Colonic mucosa (tissue), 4 donors: ENCODE measurements at regions not wholly inside any gene's neighbourhood (a gene's known extent, or its start where the extent isn't known, plus 50 kb on each side); places are given as distances from the start of the nearest gene placed in this dataset.

Experiments
- DNase-seq: peaks from one replicate; pipeline ENCODE4 v3.0.0-alpha.2; 2020
- H3K27ac ChIP-seq: fragments of 200-600 bp; one replicate; pipeline ENCODE4 v1.8.0; 2021
- H3K27me3 ChIP-seq: fragments of 200-600 bp; one replicate; pipeline ENCODE4 v1.8.0; 2021
- H3K36me3 ChIP-seq: fragments of 200-600 bp; one replicate; pipeline ENCODE4 v1.8.0; 2021
- H3K4me1 ChIP-seq: fragments of 200-600 bp; one replicate; pipeline ENCODE4 v1.8.0; 2021; ENCODE audit warnings: mild to moderate bottlenecking
- H3K4me3 ChIP-seq: fragments of 200-600 bp; one replicate; pipeline ENCODE4 v1.8.0; 2021
- H3K9ac ChIP-seq, 2 donors: one replicate each; pipeline ENCODE4 v1.7.0; 2013; ENCODE audit warnings: control low read depth in 2 of 2, low read depth in 2 of 2, low read length in 2 of 2
- H3K9me3 ChIP-seq: fragments of 200-600 bp; one replicate; pipeline ENCODE4 v1.8.0; 2021
- intact Hi-C: fragments of 100-400 bp; cut with DNase I; formaldehyde crosslinking; loops from one replicate; pipeline ENCODE4 v1.14.1; 2022
- TF ChIP-seq, protein P1 (sequence below): fragments of 200-600 bp; IDR thresholded peaks from one replicate; pipeline ENCODE4 v1.8.0; 2022; ENCODE audit warnings: antibody characterized with exemption, mild to moderate bottlenecking
- donor health status: healthy.
- donor health status: DM: no; HTN: no; CAD: no.
- donor health status: DM: no; HTN: no; CAD: no.

DNA sequence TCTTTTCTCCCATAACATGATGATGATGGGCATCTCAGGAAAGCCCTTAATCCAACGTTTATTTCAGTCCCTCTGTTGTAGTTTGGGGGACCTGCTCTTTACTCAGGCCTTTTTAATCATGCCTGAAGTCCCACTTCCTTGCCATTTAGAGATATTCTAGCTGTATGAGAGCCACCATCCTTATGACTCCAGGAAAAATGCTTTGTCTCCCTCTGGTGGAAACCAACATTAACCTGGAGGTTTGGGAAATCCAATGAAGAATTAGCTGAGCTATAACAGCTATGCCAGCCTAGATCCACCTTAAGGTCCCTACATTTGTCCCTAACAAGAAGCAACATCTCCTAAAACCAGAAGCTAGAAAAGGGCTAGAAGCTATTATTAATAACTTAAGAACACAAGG is 1399.1 kb downstream of the LRFN5 start:
- Histone ChIP-seq H3K27ac (no peak overlapping the region), H3K4me1 (no peaks in the 10 kb centered on the region), H3K4me3 (no peak overlapping the region), H3K9me3 (no peaks in the 10 kb centered on the region), H3K36me3 (no peaks in the 10 kb centered on the region), H3K27me3 (no peaks in the 10 kb centered on the region), H3K9ac (no peak overlapping the region)
- TF ChIP-seq, protein P1, sequence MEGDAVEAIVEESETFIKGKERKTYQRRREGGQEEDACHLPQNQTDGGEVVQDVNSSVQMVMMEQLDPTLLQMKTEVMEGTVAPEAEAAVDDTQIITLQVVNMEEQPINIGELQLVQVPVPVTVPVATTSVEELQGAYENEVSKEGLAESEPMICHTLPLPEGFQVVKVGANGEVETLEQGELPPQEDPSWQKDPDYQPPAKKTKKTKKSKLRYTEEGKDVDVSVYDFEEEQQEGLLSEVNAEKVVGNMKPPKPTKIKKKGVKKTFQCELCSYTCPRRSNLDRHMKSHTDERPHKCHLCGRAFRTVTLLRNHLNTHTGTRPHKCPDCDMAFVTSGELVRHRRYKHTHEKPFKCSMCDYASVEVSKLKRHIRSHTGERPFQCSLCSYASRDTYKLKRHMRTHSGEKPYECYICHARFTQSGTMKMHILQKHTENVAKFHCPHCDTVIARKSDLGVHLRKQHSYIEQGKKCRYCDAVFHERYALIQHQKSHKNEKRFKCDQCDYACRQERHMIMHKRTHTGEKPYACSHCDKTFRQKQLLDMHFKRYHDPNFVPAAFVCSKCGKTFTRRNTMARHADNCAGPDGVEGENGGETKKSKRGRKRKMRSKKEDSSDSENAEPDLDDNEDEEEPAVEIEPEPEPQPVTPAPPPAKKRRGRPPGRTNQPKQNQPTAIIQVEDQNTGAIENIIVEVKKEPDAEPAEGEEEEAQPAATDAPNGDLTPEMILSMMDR, result no peak
- DNase-seq, result no peak
- intact Hi-C loops, result no loop called here

DNA sequence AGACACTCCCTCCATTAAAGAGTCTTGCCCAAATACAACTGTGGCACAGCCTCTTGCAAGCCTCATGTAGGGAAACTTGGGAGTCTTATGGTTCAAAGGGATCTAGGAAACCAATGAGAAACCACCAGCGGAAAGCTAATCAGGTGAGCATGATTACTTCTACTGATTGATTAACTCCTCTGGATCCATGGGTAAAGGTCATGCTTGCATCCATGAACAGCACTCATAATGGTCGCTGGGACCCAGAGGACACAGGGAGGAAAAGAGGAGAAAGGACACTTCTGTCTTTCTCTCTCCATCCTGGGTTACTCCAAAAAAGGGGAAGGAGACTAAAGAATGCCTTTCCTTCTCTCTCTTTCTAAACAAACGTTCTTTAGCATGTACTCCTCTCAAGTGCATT is 1397.2 kb downstream of the LRFN5 start:
- TF ChIP-seq, protein P1, result no peak
- Histone ChIP-seq H3K27me3 (no peaks in the 10 kb centered on the region), H3K4me1 (no peaks in the 10 kb centered on the region), H3K9ac (no peak overlapping the region), H3K4me3 (no peak overlapping the region), H3K27ac (no peak overlapping the region), H3K36me3 (no peaks in the 10 kb centered on the region), H3K9me3 (no peaks in the 10 kb centered on the region)
- no peak for DNase-seq
- intact Hi-C loops, result no loop called here

DNA sequence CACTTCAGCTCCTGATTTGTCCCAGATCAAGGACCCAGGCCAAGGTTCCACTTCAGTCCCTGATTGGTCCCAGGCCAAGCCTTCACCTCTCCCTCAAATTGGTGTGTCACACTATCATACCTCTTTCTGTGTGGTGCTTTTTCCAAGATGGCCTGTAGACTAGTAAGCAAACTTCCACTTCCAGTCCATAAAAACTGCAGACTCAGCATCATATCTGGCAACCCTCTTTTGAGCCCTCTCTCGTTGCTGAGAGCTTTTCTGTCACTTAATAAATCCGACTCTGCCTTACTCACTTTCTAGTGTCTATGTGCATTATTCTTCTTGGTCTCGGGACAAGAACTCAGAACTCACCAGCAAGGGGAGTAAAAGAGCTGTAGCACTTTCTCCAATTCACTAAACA is 1395.1 kb downstream of the LRFN5 start:
- no peak overlapping the region for H3K27ac ChIP-seq
- no peaks in the 10 kb centered on the region for H3K9me3 ChIP-seq
- no peak overlapping the region for H3K9ac ChIP-seq
- intact Hi-C loops, result no loop called here
- H3K4me3 ChIP-seq, result no peak overlapping the region
- no peak for DNase-seq
- TF ChIP-seq, protein P1, result no peak
- no peaks in the 10 kb centered on the region for H3K36me3 ChIP-seq
- no peaks in the 10 kb centered on the region for H3K27me3 ChIP-seq
- H3K4me1 ChIP-seq, result no peaks in the 10 kb centered on the region

DNA sequence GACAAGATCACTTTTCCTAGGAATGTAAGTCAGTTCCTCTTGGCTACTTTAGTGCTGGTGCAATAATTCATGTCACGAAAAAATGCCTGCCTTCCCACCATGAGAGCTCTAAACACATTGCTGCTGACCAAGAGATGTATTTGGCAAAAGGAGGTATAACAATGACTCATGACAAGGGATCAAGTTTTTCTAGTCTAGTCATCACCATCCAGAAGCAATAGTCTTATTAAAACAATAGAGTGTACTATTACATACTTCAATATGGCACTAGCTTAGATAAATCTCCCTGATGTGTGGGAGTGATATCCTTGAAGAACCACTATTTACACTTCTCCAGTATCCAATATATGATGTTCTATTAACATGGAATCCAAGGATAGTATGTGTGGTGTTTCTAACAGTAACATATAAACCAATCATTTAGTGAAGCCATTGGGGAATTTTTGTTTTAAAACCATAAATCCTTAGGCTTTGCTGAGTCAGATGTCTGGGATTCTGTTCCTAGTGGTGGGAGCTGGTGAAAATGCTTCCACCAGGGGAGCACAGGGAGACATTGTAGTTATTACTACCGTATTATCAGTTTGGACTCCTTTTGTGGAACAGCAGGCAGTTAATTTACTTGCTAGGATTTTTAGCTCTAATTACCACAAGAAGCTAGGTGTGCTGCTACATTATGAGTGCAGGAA is 1387.5 kb downstream of the LRFN5 start:
- H3K27me3 ChIP-seq, result no peaks in the 10 kb centered on the region
- intact Hi-C loops, result no loop called here
- H3K9me3 ChIP-seq, result no peaks in the 10 kb centered on the region
- H3K36me3 ChIP-seq, result no peaks in the 10 kb centered on the region
- no peaks in the 10 kb centered on the region for H3K4me1 ChIP-seq
- H3K9ac ChIP-seq, result no peak overlapping the region
- H3K27ac ChIP-seq, result no peak overlapping the region
- no peak for DNase-seq
- no peak overlapping the region for H3K4me3 ChIP-seq
- TF ChIP-seq, protein P1, result no peak

DNA sequence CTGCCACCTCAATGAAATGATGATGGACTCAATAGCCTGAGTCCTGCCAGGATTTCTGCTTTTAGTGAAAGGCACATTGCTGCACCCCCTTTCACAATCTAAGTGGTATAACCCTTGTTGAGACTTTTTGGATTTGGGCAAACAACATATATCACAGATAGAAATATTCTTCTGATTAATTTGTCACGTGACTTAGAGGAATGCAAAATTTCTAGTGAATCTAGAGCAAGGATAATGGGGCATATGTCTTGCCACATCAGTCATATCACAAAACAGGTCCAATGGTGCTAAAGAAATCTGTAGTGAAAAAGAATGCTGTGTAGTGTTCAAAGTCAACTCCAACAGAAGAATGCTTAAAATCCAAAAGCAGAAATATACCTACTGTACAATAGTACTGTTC is 1386.3 kb downstream of the LRFN5 start:
- TF ChIP-seq, protein P1, result no peak
- Histone ChIP-seq H3K27ac (no peak overlapping the region), H3K9ac (no peak overlapping the region), H3K9me3 (no peaks in the 10 kb centered on the region), H3K4me3 (no peak overlapping the region), H3K27me3 (no peaks in the 10 kb centered on the region), H3K36me3 (no peaks in the 10 kb centered on the region), H3K4me1 (no peaks in the 10 kb centered on the region)
- DNase-seq, result no peak
- intact Hi-C loops, result no loop called here
